ENCODE measurements at regions not wholly inside any gene's neighbourhood (a gene's known extent, or its start where the extent isn't known, plus 50 kb on each side); places are given as distances from the start of the nearest gene placed in this dataset.

DNA sequence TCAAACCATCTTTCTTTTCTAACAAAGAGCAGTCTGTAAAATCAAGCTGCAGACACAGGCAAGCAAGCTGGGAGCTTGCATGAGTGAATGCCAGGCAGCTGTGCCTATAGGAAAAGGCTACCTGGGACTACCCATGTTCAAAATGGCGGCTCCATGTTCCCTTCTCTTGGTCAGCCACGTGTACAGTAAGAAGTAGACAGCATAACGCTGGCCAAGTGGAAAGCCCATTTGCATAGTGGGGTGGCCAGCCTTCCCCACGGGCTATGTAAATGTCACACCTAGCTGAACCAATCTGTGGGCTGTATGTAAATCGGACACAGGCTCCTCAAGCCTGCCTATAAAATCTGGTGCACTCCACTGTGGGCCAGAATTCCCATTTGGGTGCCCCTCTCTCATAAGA, 117.1 kb downstream of the SYT10 start:
- TF ChIP-seq EZH2 (IDR thresholded peaks at IDR 0.05; ENCODE audit: borderline replicate concordance, low read depth, low read length, severe bottlenecking), result no peak
- TF ChIP-seq, protein P1, sequence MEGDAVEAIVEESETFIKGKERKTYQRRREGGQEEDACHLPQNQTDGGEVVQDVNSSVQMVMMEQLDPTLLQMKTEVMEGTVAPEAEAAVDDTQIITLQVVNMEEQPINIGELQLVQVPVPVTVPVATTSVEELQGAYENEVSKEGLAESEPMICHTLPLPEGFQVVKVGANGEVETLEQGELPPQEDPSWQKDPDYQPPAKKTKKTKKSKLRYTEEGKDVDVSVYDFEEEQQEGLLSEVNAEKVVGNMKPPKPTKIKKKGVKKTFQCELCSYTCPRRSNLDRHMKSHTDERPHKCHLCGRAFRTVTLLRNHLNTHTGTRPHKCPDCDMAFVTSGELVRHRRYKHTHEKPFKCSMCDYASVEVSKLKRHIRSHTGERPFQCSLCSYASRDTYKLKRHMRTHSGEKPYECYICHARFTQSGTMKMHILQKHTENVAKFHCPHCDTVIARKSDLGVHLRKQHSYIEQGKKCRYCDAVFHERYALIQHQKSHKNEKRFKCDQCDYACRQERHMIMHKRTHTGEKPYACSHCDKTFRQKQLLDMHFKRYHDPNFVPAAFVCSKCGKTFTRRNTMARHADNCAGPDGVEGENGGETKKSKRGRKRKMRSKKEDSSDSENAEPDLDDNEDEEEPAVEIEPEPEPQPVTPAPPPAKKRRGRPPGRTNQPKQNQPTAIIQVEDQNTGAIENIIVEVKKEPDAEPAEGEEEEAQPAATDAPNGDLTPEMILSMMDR (IDR thresholded peaks at IDR 0.05; ENCODE audit: borderline replicate concordance, extremely low read depth, low read length, poor library complexity, severe bottlenecking), result no peak

All from DND-41 (cell line).